ENCODE measurements at regions not wholly inside any gene's neighbourhood (a gene's known extent, or its start where the extent isn't known, plus 50 kb on each side); places are given as distances from the start of the nearest gene placed in this dataset.

- no peak for DNase-seq (ENCODE audit: low read depth)
Measured at GRCh38 chr2:58667137-58667774, 426.1 kb upstream of the FANCL start.

- DNase-seq (ENCODE audit: low read depth) = no peak
Measured at GRCh38 chr2:58666323-58666970, 425.3 kb upstream of the FANCL start.

- no peak for DNase-seq (ENCODE audit: low read depth)
Measured at GRCh38 chr2:58665154-58665553, 424.0 kb upstream of the FANCL start.

GRCh38 chr2:58664523-58665151, 423.5 kb upstream of the FANCL start:
- no peak for DNase-seq (ENCODE audit: low read depth)

GRCh38 chr2:58660046-58660445, 418.9 kb upstream of the FANCL start:
- DNase-seq (ENCODE audit: low read depth) = no peak

- no peak for DNase-seq (ENCODE audit: low read depth)
Measured at GRCh38 chr2:58655152-58655551, 414.0 kb upstream of the FANCL start.

GRCh38 chr2:58651930-58652329, 410.8 kb upstream of the FANCL start:
- no peak for DNase-seq (ENCODE audit: low read depth)

GRCh38 chr2:58650781-58651180, 409.7 kb upstream of the FANCL start:
- DNase-seq (ENCODE audit: low read depth) = no peak

GRCh38 chr2:58649756-58650155, 408.6 kb upstream of the FANCL start:
- DNase-seq (ENCODE audit: low read depth) = no peak

GRCh38 chr2:58645017-58645416, 403.9 kb upstream of the FANCL start:
- DNase-seq (ENCODE audit: low read depth) = no peak

GRCh38 chr2:58644451-58644850, 403.3 kb upstream of the FANCL start:
- no peak for DNase-seq (ENCODE audit: low read depth)

GRCh38 chr2:58641001-58641400, 399.9 kb upstream of the FANCL start:
- no peak for DNase-seq (ENCODE audit: low read depth)

- no peak for DNase-seq (ENCODE audit: low read depth)
Measured at GRCh38 chr2:58640042-58640441, 398.9 kb upstream of the FANCL start.

GRCh38 chr2:58638256-58638805, 397.2 kb upstream of the FANCL start:
- DNase-seq (ENCODE audit: low read depth) = no peak

- DNase-seq (ENCODE audit: low read depth) = no peak
Measured at GRCh38 chr2:58636872-58637271, 395.7 kb upstream of the FANCL start.

- no peak for DNase-seq (ENCODE audit: low read depth)
Measured at GRCh38 chr2:58635801-58636375, 394.8 kb upstream of the FANCL start.

- no peak for DNase-seq (ENCODE audit: low read depth)
Measured at GRCh38 chr2:58634653-58635370, 393.7 kb upstream of the FANCL start.

- no peak for DNase-seq (ENCODE audit: low read depth)
Measured at GRCh38 chr2:58633613-58634365, 392.7 kb upstream of the FANCL start.

GRCh38 chr2:58631986-58632385, 390.9 kb upstream of the FANCL start:
- no peak for DNase-seq (ENCODE audit: low read depth)

GRCh38 chr2:58629545-58630119, 388.5 kb upstream of the FANCL start:
- DNase-seq (ENCODE audit: low read depth) = no peak

GRCh38 chr2:58620896-58621295, 379.8 kb upstream of the FANCL start:
- DNase-seq (ENCODE audit: low read depth) = no peak

Data from CMK (cell line).